GM23248 (cell line): ENCODE measurements at regions not wholly inside any gene's neighbourhood (a gene's known extent, or its start where the extent isn't known, plus 50 kb on each side); places are given as distances from the start of the nearest gene placed in this dataset.

Experiments used
- DNase-seq: peaks from one replicate; pipeline ENCODE4 v3.0.0-alpha.2; 2015
- H2AFZ ChIP-seq: fragments of 200-600 bp; sonication (generic); 2 replicates; pipeline ENCODE4 v1.6.1; 2016; ENCODE audit warnings: antibody characterized with exemption
- H3F3A ChIP-seq: fragments of 200-600 bp; sonication (generic); 2 replicates; pipeline ENCODE4 v1.6.1; 2016; ENCODE audit warnings: mild to moderate bottlenecking, antibody characterized with exemption, mixed run types; ENCODE audit not compliant: insufficient read depth
- H3K27ac ChIP-seq: fragments of 200-600 bp; sonication (generic); 2 replicates; pipeline ENCODE4 v1.5.1; 2016; ENCODE audit warnings: mild to moderate bottlenecking
- H3K27me3 ChIP-seq: fragments of 200-600 bp; sonication (generic); replicated peaks from 2 replicates; pipeline ENCODE4 v1.6.1; 2016; ENCODE audit warnings: mild to moderate bottlenecking; ENCODE audit not compliant: insufficient read depth
- H3K36me3 ChIP-seq: fragments of 200-600 bp; sonication (generic); 2 replicates; pipeline ENCODE4 v1.6.1; 2016; ENCODE audit warnings: low read depth, mild to moderate bottlenecking
- H3K4me1 ChIP-seq: fragments of 200-600 bp; sonication (generic); 2 replicates; pipeline ENCODE4 v1.6.1; 2016; ENCODE audit warnings: mild to moderate bottlenecking; ENCODE audit not compliant: insufficient read depth
- H3K4me2 ChIP-seq: fragments of 200-600 bp; sonication (generic); one replicate; pipeline ENCODE4 v1.6.1; 2016; ENCODE audit warnings: mild to moderate bottlenecking; ENCODE audit not compliant: unreplicated experiment
- H3K4me3 ChIP-seq: fragments of 200-600 bp; sonication (generic); 2 replicates; pipeline ENCODE4 v1.5.1; 2016; ENCODE audit warnings: mild to moderate bottlenecking
- H3K79me2 ChIP-seq: fragments of 200-600 bp; sonication (generic); 2 replicates; pipeline ENCODE4 v1.6.1; 2016; ENCODE audit warnings: mild to moderate bottlenecking; ENCODE audit not compliant: insufficient read depth
- H3K9ac ChIP-seq: fragments of 200-600 bp; sonication (generic); 2 replicates; pipeline ENCODE4 v1.6.1; 2016; ENCODE audit warnings: mild to moderate bottlenecking
- H3K9me2 ChIP-seq: fragments of 200-600 bp; sonication (generic); 2 replicates; pipeline ENCODE4 v1.6.1; 2016; ENCODE audit warnings: mixed run types, mild to moderate bottlenecking, moderate library complexity; ENCODE audit not compliant: insufficient read depth
- H3K9me3 ChIP-seq: fragments of 200-600 bp; sonication (generic); one replicate; pipeline ENCODE4 v1.6.1; 2017; ENCODE audit warnings: low read depth
- H4K20me1 ChIP-seq: fragments of 200-600 bp; sonication (generic); 2 replicates; pipeline ENCODE4 v1.6.0; 2016; ENCODE audit not compliant: insufficient read depth
- EZH2 ChIP-seq: fragments of 200-600 bp; sonication (generic); IDR thresholded peaks from 2 replicates; pipeline ENCODE4 v1.6.1; 2018; ENCODE audit warnings: antibody characterized with exemption, mild to moderate bottlenecking; ENCODE audit not compliant: insufficient read depth, poor library complexity, severe bottlenecking
- EZH2phosphoT487 ChIP-seq: fragments of 200-600 bp; sonication (generic); IDR thresholded peaks from 2 replicates; pipeline ENCODE4 v1.6.1; 2018; ENCODE audit warnings: antibody characterized with exemption, moderate library complexity, mild to moderate bottlenecking, low read depth; ENCODE audit not compliant: insufficient read depth
- WGBS, 2 experiments: methylation state at CpG; one replicate each; pipeline ENCODE4 v1.1.6; 2015 to 2017; ENCODE audit warnings: low lambda C conversion rate in 2 of 2, low coverage in 1 of 2; ENCODE audit errors: missing lambda C conversion rate in 2 of 2; 5-methylcytosine and 5-hydroxymethylcytosine counted together
- in situ Hi-C: fragments of 300-500 bp; cut with MboI; formaldehyde crosslinking; loops from 2 replicates; pipeline ENCODE4 v1.15.0; 2020

GRCh38 chr1:226809785-226810571 is 60.4 kb upstream of the PSEN2 start:
- H3K9me3 ChIP-seq, result no peaks in the 10 kb centered on the region
- no peak overlapping the region for H2AFZ ChIP-seq
- H3K9ac ChIP-seq, result no peak overlapping the region
- H4K20me1 ChIP-seq, result no peaks in the 10 kb centered on the region
- H3K27ac ChIP-seq, result no peak overlapping the region
- peaks cover 8% of the 10 kb centered on the region for H3K4me1 ChIP-seq
- no peak overlapping the region for H3K4me3 ChIP-seq
- no peaks in the 10 kb centered on the region for H3K79me2 ChIP-seq
- H3K9me2 ChIP-seq, result no peaks in the 10 kb centered on the region
- in situ Hi-C loops, result no loop called here
- peak; percentile 24 for DNase-seq
- WGBS, 2 experiments, result 68 to 69% methylated on average over 11 of the region's 11 CpGs
- TF ChIP-seq EZH2 (no peak), EZH2phosphoT487 (no peak)
- H3K4me2 ChIP-seq, result no peak overlapping the region
- no peaks in the 10 kb centered on the region for H3K36me3 ChIP-seq
- no peaks in the 10 kb centered on the region; the same call in none of the 2 replicates for H3K27me3 ChIP-seq
- H3F3A ChIP-seq, result peaks cover 13% of the 10 kb centered on the region

GRCh38 chr1:226808501-226808900 is 61.9 kb upstream of the PSEN2 start:
- Histone ChIP-seq H3K27ac (no peak overlapping the region), H3K9ac (no peak overlapping the region), H3K9me3 (no peaks in the 10 kb centered on the region), H4K20me1 (no peaks in the 10 kb centered on the region), H3K4me1 (no peaks in the 10 kb centered on the region), H3K79me2 (no peaks in the 10 kb centered on the region), H3K9me2 (no peaks in the 10 kb centered on the region), H3F3A (no peaks in the 10 kb centered on the region), H3K36me3 (no peaks in the 10 kb centered on the region), H3K4me2 (no peak overlapping the region), H3K27me3 (no peaks in the 10 kb centered on the region; the same call in none of the 2 replicates), H3K4me3 (no peak overlapping the region), H2AFZ (no peak overlapping the region)
- DNase-seq, result no peak
- in situ Hi-C loops, result no loop called here
- no peak for TF ChIP-seq EZH2phosphoT487
- 71 to 78% methylated on average over 6 of the region's 6 CpGs for WGBS, 2 experiments

- H3K9me3 ChIP-seq, result no peaks in the 10 kb centered on the region
- no peaks in the 10 kb centered on the region for H3K79me2 ChIP-seq
- no peak overlapping the region for H3K9ac ChIP-seq
- no peaks in the 10 kb centered on the region for H3K9me2 ChIP-seq
- H3K4me2 ChIP-seq, result no peak overlapping the region
- no peaks in the 10 kb centered on the region for H3K4me1 ChIP-seq
- in situ Hi-C loops, result no loop called here
- no peak overlapping the region for H2AFZ ChIP-seq
- WGBS, 2 experiments, result 27 to 50% methylated on average over 1 of the region's 1 CpG
- DNase-seq, result no peak
- no peak overlapping the region for H3K27ac ChIP-seq
- H3F3A ChIP-seq, result no peaks in the 10 kb centered on the region
- H3K4me3 ChIP-seq, result no peak overlapping the region
- no peaks in the 10 kb centered on the region; the same call in none of the 2 replicates for H3K27me3 ChIP-seq
- no peaks in the 10 kb centered on the region for H4K20me1 ChIP-seq
- H3K36me3 ChIP-seq, result no peaks in the 10 kb centered on the region
- TF ChIP-seq EZH2phosphoT487 (no peak), EZH2 (no peak)
Measured at GRCh38 chr1:226806988-226807387, 63.4 kb upstream of the PSEN2 start.

- H3K4me1 ChIP-seq, result no peaks in the 10 kb centered on the region
- no peak overlapping the region for H3K27ac ChIP-seq
- no peak for DNase-seq
- H3K9me2 ChIP-seq, result no peaks in the 10 kb centered on the region
- peaks cover 6% of the 10 kb centered on the region for H3K27me3 ChIP-seq
- H3K36me3 ChIP-seq, result no peaks in the 10 kb centered on the region
- H3K9ac ChIP-seq, result no peak overlapping the region
- TF ChIP-seq EZH2phosphoT487 (no peak), EZH2 (no peak)
- H4K20me1 ChIP-seq, result no peaks in the 10 kb centered on the region
- H2AFZ ChIP-seq, result no peak overlapping the region
- no peak overlapping the region for H3K4me3 ChIP-seq
- no peaks in the 10 kb centered on the region for H3F3A ChIP-seq
- no peaks in the 10 kb centered on the region for H3K9me3 ChIP-seq
- no peaks in the 10 kb centered on the region for H3K79me2 ChIP-seq
- in situ Hi-C loops, result no loop called here
- no peak overlapping the region for H3K4me2 ChIP-seq
- WGBS, 2 experiments, result 70 to 74% methylated on average over 12 of the region's 12 CpGs
Measured at GRCh38 chr1:226804907-226805759, 65.3 kb upstream of the PSEN2 start.
